ENCODE measurements at regions not wholly inside any gene's neighbourhood (a gene's known extent, or its start where the extent isn't known, plus 50 kb on each side); places are given as distances from the start of the nearest gene placed in this dataset.

DNA sequence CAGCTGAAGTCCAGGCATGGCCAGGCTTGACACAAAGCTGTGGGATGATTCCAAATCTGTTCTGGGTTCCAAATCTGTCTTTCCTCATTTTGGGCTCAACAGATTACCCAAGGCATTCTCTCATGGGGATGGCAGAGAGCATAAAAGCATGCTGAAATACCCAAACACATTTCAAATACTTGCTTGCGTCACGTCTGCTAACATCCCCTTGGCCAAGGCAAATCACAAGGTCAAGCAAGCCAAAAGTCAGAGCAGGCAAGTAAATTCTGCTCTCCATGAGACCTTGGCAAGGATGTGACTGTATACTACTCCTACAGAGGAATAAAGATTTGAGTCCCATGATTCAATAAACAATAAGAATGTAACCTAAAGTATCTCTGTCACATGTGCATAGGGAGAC is 306.7 kb downstream of the EPB41L4A start:
- peaks cover 4% of the 10 kb centered on the region for H3K4me1 Mint-ChIP-seq (ENCODE audit: unreplicated experiment)
- no peaks in the 10 kb centered on the region for H3K36me3 Mint-ChIP-seq (ENCODE audit: unreplicated experiment)
- DNase-seq (ENCODE audit: extremely low spot score, unreplicated experiment): no peak
- H3K9me3 Mint-ChIP-seq (ENCODE audit: unreplicated experiment): no peaks in the 10 kb centered on the region
- H3K27ac Mint-ChIP-seq (ENCODE audit: unreplicated experiment): no peak overlapping the region
- TF ChIP-seq, protein P1, sequence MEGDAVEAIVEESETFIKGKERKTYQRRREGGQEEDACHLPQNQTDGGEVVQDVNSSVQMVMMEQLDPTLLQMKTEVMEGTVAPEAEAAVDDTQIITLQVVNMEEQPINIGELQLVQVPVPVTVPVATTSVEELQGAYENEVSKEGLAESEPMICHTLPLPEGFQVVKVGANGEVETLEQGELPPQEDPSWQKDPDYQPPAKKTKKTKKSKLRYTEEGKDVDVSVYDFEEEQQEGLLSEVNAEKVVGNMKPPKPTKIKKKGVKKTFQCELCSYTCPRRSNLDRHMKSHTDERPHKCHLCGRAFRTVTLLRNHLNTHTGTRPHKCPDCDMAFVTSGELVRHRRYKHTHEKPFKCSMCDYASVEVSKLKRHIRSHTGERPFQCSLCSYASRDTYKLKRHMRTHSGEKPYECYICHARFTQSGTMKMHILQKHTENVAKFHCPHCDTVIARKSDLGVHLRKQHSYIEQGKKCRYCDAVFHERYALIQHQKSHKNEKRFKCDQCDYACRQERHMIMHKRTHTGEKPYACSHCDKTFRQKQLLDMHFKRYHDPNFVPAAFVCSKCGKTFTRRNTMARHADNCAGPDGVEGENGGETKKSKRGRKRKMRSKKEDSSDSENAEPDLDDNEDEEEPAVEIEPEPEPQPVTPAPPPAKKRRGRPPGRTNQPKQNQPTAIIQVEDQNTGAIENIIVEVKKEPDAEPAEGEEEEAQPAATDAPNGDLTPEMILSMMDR (IDR thresholded peaks at IDR 0.05): no peak
- H3K27me3 Mint-ChIP-seq (ENCODE audit: unreplicated experiment): no peaks in the 10 kb centered on the region
- no peak overlapping the region for H3K4me3 Mint-ChIP-seq (ENCODE audit: unreplicated experiment)

DNA sequence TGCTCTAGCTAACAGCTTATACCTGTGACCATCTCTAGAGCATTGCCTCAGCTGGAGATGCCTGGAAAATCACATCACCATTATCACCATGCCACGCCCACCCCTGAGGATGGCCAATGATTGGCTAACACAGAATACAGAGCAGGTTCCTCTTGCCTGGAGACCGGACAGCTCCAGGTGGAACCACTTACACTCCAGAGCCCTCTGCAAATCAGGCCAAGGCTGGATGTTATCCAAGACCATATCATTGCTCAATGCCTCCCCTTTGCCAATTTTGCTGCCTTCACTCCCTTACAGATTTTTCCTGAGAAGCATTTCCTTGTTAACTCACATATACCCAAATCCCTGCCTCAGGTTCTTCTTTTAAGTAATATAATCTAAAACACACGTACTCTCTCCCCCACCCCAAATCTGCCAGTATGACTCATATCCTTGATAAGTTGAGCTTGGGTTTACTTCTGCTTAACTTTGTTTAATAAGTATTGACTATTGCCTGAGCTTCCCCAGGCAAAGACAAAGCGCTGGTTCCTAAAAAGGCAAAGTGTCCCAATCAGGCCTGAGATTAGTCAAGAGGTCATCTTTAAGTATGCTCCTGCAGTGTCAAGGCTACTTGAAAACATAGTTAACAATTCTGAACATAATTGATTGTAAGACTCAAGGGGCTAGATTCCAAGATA is 309.6 kb downstream of the EPB41L4A start:
- TF ChIP-seq, protein P1 (IDR thresholded peaks at IDR 0.05): no peak
- Mint-ChIP-seq H3K9me3 (ENCODE audit: unreplicated experiment) (no peaks in the 10 kb centered on the region), H3K27ac (ENCODE audit: unreplicated experiment) (no peak overlapping the region), H3K36me3 (ENCODE audit: unreplicated experiment) (no peaks in the 10 kb centered on the region), H3K4me3 (ENCODE audit: unreplicated experiment) (no peak overlapping the region), H3K27me3 (ENCODE audit: unreplicated experiment) (no peaks in the 10 kb centered on the region), H3K4me1 (ENCODE audit: unreplicated experiment) (peaks cover 4% of the 10 kb centered on the region)
- no peak for DNase-seq (ENCODE audit: extremely low spot score, unreplicated experiment)

DNA sequence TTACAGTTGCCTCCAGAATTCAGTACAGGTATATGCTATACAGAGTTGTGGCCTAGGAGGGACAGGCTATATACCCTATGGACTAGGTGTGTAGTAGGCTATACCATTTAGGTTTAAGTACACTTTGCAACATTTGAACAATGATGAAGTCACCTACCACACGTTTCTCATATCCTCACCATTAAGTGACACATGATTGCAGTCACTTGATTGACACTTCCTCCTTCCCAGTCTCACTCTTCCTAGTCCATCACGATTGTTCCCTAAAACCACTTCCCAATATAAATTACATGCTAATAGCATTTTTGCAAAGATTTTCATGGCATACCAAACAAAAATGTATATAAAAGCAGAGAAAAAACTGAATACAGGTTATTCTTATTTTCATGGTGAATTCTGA is 312.2 kb downstream of the EPB41L4A start:
- TF ChIP-seq, protein P1 (IDR thresholded peaks at IDR 0.05): no peak
- Mint-ChIP-seq H3K4me1 (ENCODE audit: unreplicated experiment) (peaks cover 4% of the 10 kb centered on the region), H3K4me3 (ENCODE audit: unreplicated experiment) (no peak overlapping the region), H3K27ac (ENCODE audit: unreplicated experiment) (no peak overlapping the region), H3K9me3 (ENCODE audit: unreplicated experiment) (no peaks in the 10 kb centered on the region), H3K36me3 (ENCODE audit: unreplicated experiment) (no peaks in the 10 kb centered on the region), H3K27me3 (ENCODE audit: unreplicated experiment) (no peaks in the 10 kb centered on the region)
- no peak for DNase-seq (ENCODE audit: extremely low spot score, unreplicated experiment)

DNA sequence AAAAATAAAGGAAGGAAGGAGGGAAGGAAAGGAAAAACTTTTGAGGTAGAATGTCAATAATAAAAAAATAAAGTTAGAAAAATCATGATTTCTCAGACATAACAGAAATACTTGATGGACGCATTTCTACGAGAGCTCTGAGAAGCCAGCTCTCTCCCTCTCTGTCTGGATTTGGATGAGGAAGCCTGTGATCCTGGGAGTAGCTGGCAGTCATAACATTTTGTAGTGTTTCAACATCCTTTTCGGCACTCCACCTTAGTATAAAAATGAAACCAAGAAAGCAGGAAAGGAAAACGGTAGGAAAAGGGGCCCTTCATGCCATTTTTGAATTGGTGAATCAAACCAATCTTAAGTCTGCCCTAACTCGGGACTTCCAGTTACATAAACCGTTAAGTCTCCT is 321.3 kb downstream of the EPB41L4A start:
- Mint-ChIP-seq H3K27me3 (ENCODE audit: unreplicated experiment) (no peaks in the 10 kb centered on the region), H3K9me3 (ENCODE audit: unreplicated experiment) (peaks cover 6% of the 10 kb centered on the region), H3K27ac (ENCODE audit: unreplicated experiment) (no peak overlapping the region), H3K36me3 (ENCODE audit: unreplicated experiment) (peaks cover 4% of the 10 kb centered on the region), H3K4me1 (ENCODE audit: unreplicated experiment) (no peaks in the 10 kb centered on the region), H3K4me3 (ENCODE audit: unreplicated experiment) (no peak overlapping the region)
- TF ChIP-seq, protein P1 (IDR thresholded peaks at IDR 0.05): no peak
- no peak for DNase-seq (ENCODE audit: extremely low spot score, unreplicated experiment)

DNA sequence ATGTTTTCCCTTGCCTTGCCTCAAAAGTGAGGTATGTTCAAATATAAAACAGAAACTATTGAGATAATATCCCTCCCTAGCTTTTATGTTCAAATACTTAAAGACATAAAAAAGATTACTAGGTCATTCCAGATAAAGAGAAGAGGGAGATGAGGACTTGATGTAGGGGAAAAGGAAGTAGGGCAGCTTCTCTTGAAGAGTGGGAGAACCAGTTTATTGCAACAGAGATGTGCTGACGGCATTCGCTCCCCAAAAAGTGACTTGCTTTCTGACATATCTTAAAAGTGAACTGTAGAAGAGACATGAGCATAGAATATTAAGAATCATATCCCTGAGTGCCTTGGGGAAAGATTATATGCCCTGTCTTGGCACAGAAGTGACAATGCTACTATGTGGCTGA is 330.2 kb upstream of the NREP start:
- Mint-ChIP-seq H3K9me3 (ENCODE audit: unreplicated experiment) (no peaks in the 10 kb centered on the region), H3K4me1 (ENCODE audit: unreplicated experiment) (peaks cover 8% of the 10 kb centered on the region), H3K4me3 (ENCODE audit: unreplicated experiment) (no peak overlapping the region), H3K27me3 (ENCODE audit: unreplicated experiment) (no peaks in the 10 kb centered on the region), H3K36me3 (ENCODE audit: unreplicated experiment) (no peaks in the 10 kb centered on the region), H3K27ac (ENCODE audit: unreplicated experiment) (no peak overlapping the region)
- TF ChIP-seq, protein P1 (IDR thresholded peaks at IDR 0.05): no peak
- no peak for DNase-seq (ENCODE audit: extremely low spot score, unreplicated experiment)

All from osteocyte (in vitro differentiated cells).